Lower lobe of right lung (tissue), 2 donors: ENCODE measurements at regions not wholly inside any gene's neighbourhood (a gene's known extent, or its start where the extent isn't known, plus 50 kb on each side); places are given as distances from the start of the nearest gene placed in this dataset.

Experiments
- ATAC-seq, 2 donors: fragments of 200-7000 bp; cut with Tn5 transposase; one replicate each; pipeline ENCODE4 v1.9.1; 2020 to 2022; ENCODE audit warnings: mild to moderate bottlenecking in 2 of 2, moderate library complexity in 2 of 2
- DNase-seq: peaks from one replicate; pipeline ENCODE4 v3.0.0-alpha.2; 2020
- H3K27ac ChIP-seq: fragments of 200-600 bp; one replicate; pipeline ENCODE4 v1.8.0; 2022
- H3K27me3 ChIP-seq: fragments of 200-600 bp; one replicate; pipeline ENCODE4 v1.8.0; 2022; ENCODE audit warnings: low read depth
- H3K36me3 ChIP-seq: fragments of 200-600 bp; one replicate; pipeline ENCODE4 v1.8.0; 2022; ENCODE audit warnings: mild to moderate bottlenecking
- H3K4me1 ChIP-seq: fragments of 200-600 bp; one replicate; pipeline ENCODE4 v1.8.0; 2022
- H3K4me3 ChIP-seq: fragments of 200-600 bp; one replicate; pipeline ENCODE4 v1.8.0; 2022; ENCODE audit warnings: mild to moderate bottlenecking
- H3K9me3 ChIP-seq: fragments of 200-600 bp; one replicate; pipeline ENCODE4 v1.8.0; 2022
- intact Hi-C: fragments of 100-400 bp; cut with DNase I; formaldehyde crosslinking; loops from one replicate; pipeline ENCODE4 v1.11.0; 2022
- TF ChIP-seq, protein P1 (sequence below): fragments of 200-600 bp; IDR thresholded peaks from one replicate; pipeline ENCODE4 v1.8.0; 2022; ENCODE audit warnings: antibody characterized with exemption, mild to moderate bottlenecking
- donor health status: DM: no; HTN: yes; CAD: no; lungs with severe emphysema.

DNA sequence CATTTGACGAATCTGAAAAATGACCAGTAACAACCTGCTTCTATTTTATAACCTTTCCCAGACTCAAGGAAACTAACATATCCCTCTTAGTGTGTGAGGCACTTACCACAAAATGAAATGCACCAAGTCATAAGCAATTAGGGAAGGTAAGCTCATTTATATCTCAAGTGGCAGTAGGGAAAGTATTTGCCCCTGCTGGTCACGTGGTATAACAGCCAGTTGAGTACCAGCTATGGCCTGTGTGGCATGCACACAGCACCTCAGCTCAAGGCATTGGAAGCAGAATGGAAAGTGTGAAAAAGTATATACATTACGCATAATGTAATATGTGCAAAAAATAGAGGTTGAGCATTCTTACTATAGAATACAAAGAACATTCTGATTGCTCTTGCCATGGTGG, 178.3 kb upstream of the GYPA start:
- no peaks in the 10 kb centered on the region for H3K4me1 ChIP-seq
- TF ChIP-seq, protein P1, sequence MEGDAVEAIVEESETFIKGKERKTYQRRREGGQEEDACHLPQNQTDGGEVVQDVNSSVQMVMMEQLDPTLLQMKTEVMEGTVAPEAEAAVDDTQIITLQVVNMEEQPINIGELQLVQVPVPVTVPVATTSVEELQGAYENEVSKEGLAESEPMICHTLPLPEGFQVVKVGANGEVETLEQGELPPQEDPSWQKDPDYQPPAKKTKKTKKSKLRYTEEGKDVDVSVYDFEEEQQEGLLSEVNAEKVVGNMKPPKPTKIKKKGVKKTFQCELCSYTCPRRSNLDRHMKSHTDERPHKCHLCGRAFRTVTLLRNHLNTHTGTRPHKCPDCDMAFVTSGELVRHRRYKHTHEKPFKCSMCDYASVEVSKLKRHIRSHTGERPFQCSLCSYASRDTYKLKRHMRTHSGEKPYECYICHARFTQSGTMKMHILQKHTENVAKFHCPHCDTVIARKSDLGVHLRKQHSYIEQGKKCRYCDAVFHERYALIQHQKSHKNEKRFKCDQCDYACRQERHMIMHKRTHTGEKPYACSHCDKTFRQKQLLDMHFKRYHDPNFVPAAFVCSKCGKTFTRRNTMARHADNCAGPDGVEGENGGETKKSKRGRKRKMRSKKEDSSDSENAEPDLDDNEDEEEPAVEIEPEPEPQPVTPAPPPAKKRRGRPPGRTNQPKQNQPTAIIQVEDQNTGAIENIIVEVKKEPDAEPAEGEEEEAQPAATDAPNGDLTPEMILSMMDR, result no peak
- ATAC-seq, result no peak

DNA sequence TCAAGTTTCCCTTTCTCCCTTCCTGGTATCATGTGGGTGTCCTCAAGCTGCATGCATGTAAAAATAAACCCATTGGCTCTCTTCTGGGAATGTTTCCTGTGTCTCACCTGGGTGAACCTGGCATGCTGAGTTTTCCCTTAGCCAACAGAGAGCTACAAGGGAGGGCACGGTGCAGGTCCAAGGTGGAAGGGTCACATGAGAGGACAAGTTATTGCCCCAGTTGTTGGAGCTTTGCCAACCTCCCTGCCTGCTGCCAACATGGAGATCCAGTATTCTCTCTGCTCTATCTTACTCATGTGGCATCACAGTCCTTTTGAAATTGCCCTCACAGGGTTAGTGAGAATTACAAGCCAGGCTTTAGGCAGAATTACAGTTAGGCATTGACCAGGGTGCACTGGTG, 196.1 kb upstream of the GYPA start:
- intact Hi-C loops, result no loop called here
- no peaks in the 10 kb centered on the region for H3K27me3 ChIP-seq
- no peaks in the 10 kb centered on the region for H3K4me1 ChIP-seq
- H3K27ac ChIP-seq, result no peak overlapping the region
- no peak for ATAC-seq
- H3K9me3 ChIP-seq, result no peaks in the 10 kb centered on the region
- DNase-seq, result no peak
- no peak overlapping the region for H3K4me3 ChIP-seq
- no peaks in the 10 kb centered on the region for H3K36me3 ChIP-seq
- TF ChIP-seq, protein P1, result no peak

More for the DNA sequence above, 178.3 kb upstream of the GYPA start:
- Histone ChIP-seq H3K4me3 (no peak overlapping the region), H3K9me3 (peaks cover 8% of the 10 kb centered on the region), H3K36me3 (no peaks in the 10 kb centered on the region), H3K27ac (no peak overlapping the region), H3K27me3 (no peaks in the 10 kb centered on the region)
- intact Hi-C loops, result no loop called here
- DNase-seq, result no peak

DNA sequence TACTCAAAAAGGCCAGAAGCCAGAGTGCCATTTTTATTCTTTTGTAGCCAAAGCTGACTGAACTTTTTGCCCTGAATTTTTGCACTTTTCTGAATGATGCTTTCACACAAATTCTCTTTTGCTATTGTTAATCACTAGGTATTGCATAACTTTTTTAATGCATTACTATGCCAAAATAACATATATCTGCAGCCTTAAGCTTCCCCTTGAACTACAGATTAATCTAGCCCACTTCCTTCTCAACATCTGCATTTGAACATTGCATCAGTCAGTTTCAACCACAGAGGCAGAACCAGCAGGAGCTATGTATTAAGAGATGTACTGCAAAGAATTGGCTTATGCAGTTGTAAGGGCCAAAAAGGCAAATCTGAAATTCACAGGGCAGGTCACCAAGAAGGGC, 197.6 kb upstream of the GYPA start:
- H3K27me3 ChIP-seq, result no peaks in the 10 kb centered on the region
- ATAC-seq, result no peak
- intact Hi-C loops, result no loop called here

DNA sequence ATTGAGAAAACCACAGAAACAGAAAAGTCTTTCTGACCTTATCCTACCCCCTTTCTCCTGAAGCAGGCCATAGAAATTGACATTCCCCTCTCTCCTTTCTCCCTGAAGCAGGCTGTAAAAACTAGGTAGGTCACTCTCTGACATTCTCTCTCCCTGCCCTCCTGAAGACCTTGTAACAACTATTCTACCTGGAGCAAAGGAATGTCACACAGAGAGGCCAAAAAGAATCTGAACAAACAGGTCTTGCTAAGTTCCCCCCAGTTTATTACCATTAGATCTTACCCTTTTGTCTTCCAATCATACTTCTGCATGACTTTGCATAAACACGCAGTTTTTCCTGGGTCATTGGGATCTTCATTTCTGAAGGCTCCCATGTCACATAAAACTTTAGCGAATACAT, 198.3 kb upstream of the GYPA start:
- Histone ChIP-seq H3K9me3 (no peaks in the 10 kb centered on the region), H3K4me3 (no peak overlapping the region), H3K4me1 (no peaks in the 10 kb centered on the region), H3K36me3 (no peaks in the 10 kb centered on the region), H3K27ac (no peak overlapping the region), H3K27me3 (no peaks in the 10 kb centered on the region)
- ATAC-seq (no peak), DNase-seq (no peak)
- TF ChIP-seq, protein P1, result no peak
- intact Hi-C loops, result no loop called here

More for the DNA sequence above, 197.6 kb upstream of the GYPA start:
- TF ChIP-seq, protein P1, result no peak
- H3K36me3 ChIP-seq, result no peaks in the 10 kb centered on the region
- H3K27ac ChIP-seq, result no peak overlapping the region
- no peak overlapping the region for H3K4me3 ChIP-seq
- no peak for DNase-seq
- H3K9me3 ChIP-seq, result no peaks in the 10 kb centered on the region
- no peaks in the 10 kb centered on the region for H3K4me1 ChIP-seq

DNA sequence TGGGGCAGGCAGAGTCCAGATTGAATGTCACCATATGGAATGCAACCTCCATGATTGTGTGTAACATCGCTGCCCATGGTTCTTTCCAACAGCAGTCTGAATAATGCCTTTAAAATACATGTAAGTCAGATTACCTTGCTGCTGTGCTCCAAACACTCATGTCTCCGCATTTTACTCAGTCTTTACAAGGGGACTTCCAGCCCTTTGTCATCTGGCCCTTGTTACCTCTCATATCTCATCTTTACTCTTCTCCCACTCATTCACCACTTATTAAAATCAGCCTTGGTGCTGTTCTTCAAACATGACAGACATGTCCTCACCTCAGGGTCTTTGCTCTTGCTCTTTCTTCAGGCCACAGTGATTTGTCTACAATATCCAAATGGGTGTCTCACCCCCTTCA, 200.4 kb upstream of the GYPA start:
- Histone ChIP-seq H3K9me3 (no peaks in the 10 kb centered on the region), H3K4me1 (no peaks in the 10 kb centered on the region), H3K27ac (no peak overlapping the region), H3K4me3 (no peak overlapping the region), H3K36me3 (no peaks in the 10 kb centered on the region), H3K27me3 (no peaks in the 10 kb centered on the region)
- DNase-seq, result no peak
- ATAC-seq, result no peak
- intact Hi-C loops, result no loop called here
- TF ChIP-seq, protein P1, result no peak
